ENCODE measurements at regions not wholly inside any gene's neighbourhood (a gene's known extent, or its start where the extent isn't known, plus 50 kb on each side); places are given as distances from the start of the nearest gene placed in this dataset.

DNA sequence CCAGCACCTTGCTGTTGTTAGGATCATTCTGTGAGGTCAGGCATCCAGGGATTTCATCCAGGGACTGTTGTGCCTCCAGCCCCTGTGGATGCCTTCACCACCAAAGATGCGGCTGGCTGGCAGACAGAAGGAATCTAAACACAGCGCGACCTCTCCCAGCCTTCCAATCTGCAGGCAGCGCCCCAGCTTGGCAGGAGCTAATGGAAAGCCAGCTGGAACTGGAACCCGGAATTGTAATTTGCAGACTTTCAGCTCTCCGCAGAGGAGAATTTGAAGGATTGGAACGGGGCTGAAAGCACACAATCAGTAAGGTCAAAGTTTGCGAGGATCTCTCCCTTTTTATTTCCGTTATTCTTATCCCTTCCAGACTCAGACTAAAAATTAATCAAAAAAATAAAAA lies 127.8 kb downstream of the TRIB2 start:
- TF ChIP-seq NFIC (IDR thresholded peaks at IDR 0.05) (no peak), CREB1 (IDR thresholded peaks at IDR 0.05; ENCODE audit: low read depth) (no peak), YY1 (IDR thresholded peaks at IDR 0.05; ENCODE audit: low read depth) (no peak), RAD21 (IDR thresholded peaks at IDR 0.05; ENCODE audit: low read depth) (no peak), TEAD4 (IDR thresholded peaks at IDR 0.05) (no peak), FOXM1 (IDR thresholded peaks at IDR 0.05; ENCODE audit: borderline replicate concordance, low read depth) (no peak), EP300 (IDR thresholded peaks at IDR 0.05; ENCODE audit: borderline replicate concordance) (no peak), EGR1 (IDR thresholded peaks at IDR 0.05) (no peak), ZBTB7A (IDR thresholded peaks at IDR 0.05; ENCODE audit: low read depth) (no peak), CEBPB (IDR thresholded peaks at IDR 0.05) (no peak), TCF12 (IDR thresholded peaks at IDR 0.05; ENCODE audit: low read depth) (no peak), TAF1 (IDR thresholded peaks at IDR 0.05; ENCODE audit: low read depth) (no peak)
- TF ChIP-seq, protein P1, sequence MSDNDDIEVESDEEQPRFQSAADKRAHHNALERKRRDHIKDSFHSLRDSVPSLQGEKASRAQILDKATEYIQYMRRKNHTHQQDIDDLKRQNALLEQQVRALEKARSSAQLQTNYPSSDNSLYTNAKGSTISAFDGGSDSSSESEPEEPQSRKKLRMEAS (IDR thresholded peaks at IDR 0.05) = no peak
- TF ChIP-seq, protein P2, sequence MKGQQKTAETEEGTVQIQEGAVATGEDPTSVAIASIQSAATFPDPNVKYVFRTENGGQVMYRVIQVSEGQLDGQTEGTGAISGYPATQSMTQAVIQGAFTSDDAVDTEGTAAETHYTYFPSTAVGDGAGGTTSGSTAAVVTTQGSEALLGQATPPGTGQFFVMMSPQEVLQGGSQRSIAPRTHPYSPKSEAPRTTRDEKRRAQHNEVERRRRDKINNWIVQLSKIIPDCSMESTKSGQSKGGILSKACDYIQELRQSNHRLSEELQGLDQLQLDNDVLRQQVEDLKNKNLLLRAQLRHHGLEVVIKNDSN (IDR thresholded peaks at IDR 0.05) = no peak
- TF ChIP-seq, protein P3, sequence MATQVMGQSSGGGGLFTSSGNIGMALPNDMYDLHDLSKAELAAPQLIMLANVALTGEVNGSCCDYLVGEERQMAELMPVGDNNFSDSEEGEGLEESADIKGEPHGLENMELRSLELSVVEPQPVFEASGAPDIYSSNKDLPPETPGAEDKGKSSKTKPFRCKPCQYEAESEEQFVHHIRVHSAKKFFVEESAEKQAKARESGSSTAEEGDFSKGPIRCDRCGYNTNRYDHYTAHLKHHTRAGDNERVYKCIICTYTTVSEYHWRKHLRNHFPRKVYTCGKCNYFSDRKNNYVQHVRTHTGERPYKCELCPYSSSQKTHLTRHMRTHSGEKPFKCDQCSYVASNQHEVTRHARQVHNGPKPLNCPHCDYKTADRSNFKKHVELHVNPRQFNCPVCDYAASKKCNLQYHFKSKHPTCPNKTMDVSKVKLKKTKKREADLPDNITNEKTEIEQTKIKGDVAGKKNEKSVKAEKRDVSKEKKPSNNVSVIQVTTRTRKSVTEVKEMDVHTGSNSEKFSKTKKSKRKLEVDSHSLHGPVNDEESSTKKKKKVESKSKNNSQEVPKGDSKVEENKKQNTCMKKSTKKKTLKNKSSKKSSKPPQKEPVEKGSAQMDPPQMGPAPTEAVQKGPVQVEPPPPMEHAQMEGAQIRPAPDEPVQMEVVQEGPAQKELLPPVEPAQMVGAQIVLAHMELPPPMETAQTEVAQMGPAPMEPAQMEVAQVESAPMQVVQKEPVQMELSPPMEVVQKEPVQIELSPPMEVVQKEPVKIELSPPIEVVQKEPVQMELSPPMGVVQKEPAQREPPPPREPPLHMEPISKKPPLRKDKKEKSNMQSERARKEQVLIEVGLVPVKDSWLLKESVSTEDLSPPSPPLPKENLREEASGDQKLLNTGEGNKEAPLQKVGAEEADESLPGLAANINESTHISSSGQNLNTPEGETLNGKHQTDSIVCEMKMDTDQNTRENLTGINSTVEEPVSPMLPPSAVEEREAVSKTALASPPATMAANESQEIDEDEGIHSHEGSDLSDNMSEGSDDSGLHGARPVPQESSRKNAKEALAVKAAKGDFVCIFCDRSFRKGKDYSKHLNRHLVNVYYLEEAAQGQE (IDR thresholded peaks at IDR 0.05; ENCODE audit: low read depth) = no peak

DNA sequence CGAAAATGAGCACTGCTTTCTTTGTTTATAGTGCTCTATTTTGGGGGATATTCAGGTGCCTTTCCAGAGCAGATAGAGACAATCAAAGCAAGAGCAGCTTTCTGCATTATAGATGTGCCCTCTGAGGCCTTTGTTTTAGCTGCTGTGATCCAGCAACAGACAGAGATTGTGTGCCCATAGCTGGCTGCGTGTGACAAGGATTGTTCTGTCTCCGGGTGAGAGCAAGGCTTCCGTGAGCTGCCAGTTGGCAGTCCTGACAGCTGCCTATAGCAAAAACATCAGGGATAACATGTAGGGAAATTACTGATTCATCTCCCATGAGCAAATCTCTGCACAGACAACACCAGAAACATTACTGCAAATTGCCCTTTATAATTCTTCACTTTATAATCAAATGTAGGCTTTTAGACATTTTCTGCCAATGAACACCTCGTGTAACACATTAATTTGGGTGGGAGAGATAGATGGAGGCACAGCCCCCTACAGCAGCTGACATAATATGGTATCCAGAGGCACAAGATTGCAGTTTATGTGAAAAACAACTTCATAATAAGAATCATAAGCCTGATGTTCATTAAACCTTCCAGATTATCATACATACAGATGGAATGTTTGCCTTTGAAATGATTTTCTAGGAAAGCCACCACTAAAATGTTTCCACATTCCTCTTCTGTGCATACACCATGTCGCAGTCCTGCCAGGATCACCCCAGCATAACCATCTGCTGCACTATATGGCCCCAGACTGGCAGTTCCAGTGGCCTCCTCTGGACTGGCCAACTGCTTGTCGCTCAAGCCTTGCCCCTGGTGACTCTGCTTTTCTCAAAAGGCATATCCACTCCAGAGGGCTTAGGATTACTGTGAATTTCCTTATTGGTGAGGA lies 131.2 kb downstream of the TRIB2 start:
- TF ChIP-seq TCF12 (IDR thresholded peaks at IDR 0.05; ENCODE audit: low read depth) (no peak), ZBTB7A (IDR thresholded peaks at IDR 0.05; ENCODE audit: low read depth) (no peak), NFIC (IDR thresholded peaks at IDR 0.05) (no peak), TEAD4 (IDR thresholded peaks at IDR 0.05) (no peak), EGR1 (IDR thresholded peaks at IDR 0.05) (no peak), EP300 (IDR thresholded peaks at IDR 0.05; ENCODE audit: borderline replicate concordance) (no peak), YY1 (IDR thresholded peaks at IDR 0.05; ENCODE audit: low read depth) (no peak), TAF1 (IDR thresholded peaks at IDR 0.05; ENCODE audit: low read depth) (no peak), CREB1 (IDR thresholded peaks at IDR 0.05; ENCODE audit: low read depth) (no peak), CEBPB (IDR thresholded peaks at IDR 0.05) (no peak), FOXM1 (IDR thresholded peaks at IDR 0.05; ENCODE audit: borderline replicate concordance, low read depth) (no peak), RAD21 (IDR thresholded peaks at IDR 0.05; ENCODE audit: low read depth) (no peak)
- TF ChIP-seq, protein P1 (IDR thresholded peaks at IDR 0.05) = no peak
- TF ChIP-seq, protein P3 (IDR thresholded peaks at IDR 0.05; ENCODE audit: low read depth) = no peak
- TF ChIP-seq, protein P2 (IDR thresholded peaks at IDR 0.05) = no peak

DNA sequence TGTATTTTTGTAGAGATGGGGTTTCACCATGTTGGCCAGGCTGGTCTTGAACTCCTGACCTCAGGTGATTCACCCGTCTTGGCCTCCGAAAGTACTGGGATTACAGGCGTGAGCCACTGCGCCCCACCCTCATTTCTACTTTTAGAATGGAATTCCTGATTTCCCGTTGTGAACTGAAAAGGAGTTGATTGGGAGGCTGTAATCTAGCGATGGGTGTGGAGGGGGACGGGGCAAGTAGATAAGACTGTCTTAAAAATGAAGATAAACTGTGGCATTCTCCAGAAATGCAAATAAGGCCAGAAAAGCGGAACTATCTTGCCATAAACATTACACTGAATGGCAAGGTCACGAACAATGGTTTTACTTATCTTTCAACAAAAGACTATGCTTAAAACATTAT lies 135.4 kb downstream of the TRIB2 start:
- TF ChIP-seq, protein P2 (IDR thresholded peaks at IDR 0.05) = no peak
- TF ChIP-seq ZBTB7A (IDR thresholded peaks at IDR 0.05; ENCODE audit: low read depth) = no peak
- TF ChIP-seq YY1 (IDR thresholded peaks at IDR 0.05; ENCODE audit: low read depth) = no peak
- TF ChIP-seq TAF1 (IDR thresholded peaks at IDR 0.05; ENCODE audit: low read depth) = no peak
- TF ChIP-seq, protein P3 (IDR thresholded peaks at IDR 0.05; ENCODE audit: low read depth) = no peak
- TF ChIP-seq, protein P1 (IDR thresholded peaks at IDR 0.05) = no peak
- no peak for TF ChIP-seq TCF12 (IDR thresholded peaks at IDR 0.05; ENCODE audit: low read depth)
- TF ChIP-seq CREB1 (IDR thresholded peaks at IDR 0.05; ENCODE audit: low read depth) = no peak
- TF ChIP-seq FOXM1 (IDR thresholded peaks at IDR 0.05; ENCODE audit: borderline replicate concordance, low read depth) = no peak
- no peak for TF ChIP-seq CEBPB (IDR thresholded peaks at IDR 0.05)
- TF ChIP-seq EGR1 (IDR thresholded peaks at IDR 0.05) = no peak
- TF ChIP-seq EP300 (IDR thresholded peaks at IDR 0.05; ENCODE audit: borderline replicate concordance) = no peak
- TF ChIP-seq NFIC (IDR thresholded peaks at IDR 0.05) = no peak
- no peak for TF ChIP-seq RAD21 (IDR thresholded peaks at IDR 0.05; ENCODE audit: low read depth)
- TF ChIP-seq TEAD4 (IDR thresholded peaks at IDR 0.05) = no peak

Data from Ishikawa (cell line).